UCSD-AML1 (cell line): ENCODE measurements at regions not wholly inside any gene's neighbourhood (a gene's known extent, or its start where the extent isn't known, plus 50 kb on each side); places are given as distances from the start of the nearest gene placed in this dataset.
A peak's percentile ranks its signal among the peaks of the same experiment; 100 is the strongest.

Source experiments
- DNase-seq: peaks from one replicate; lab custom pipeline; 2025; ENCODE audit not compliant: unreplicated experiment; lab: John Stamatoyannopoulos, UW

- DNase-seq = no peak
These were observed 1296.5 kb upstream of the SPRY2 start for GRCh38 chr13:81637457-81637856.

- no peak for DNase-seq
These were observed 1295.2 kb upstream of the SPRY2 start for GRCh38 chr13:81636120-81636519.

GRCh38 chr13:81615031-81615430 is 1274.1 kb upstream of the SPRY2 start:
- no peak for DNase-seq

- no peak for DNase-seq
These were observed 1269.7 kb upstream of the SPRY2 start for GRCh38 chr13:81610644-81611043.

GRCh38 chr13:81609335-81609734 is 1268.4 kb upstream of the SPRY2 start:
- DNase-seq = no peak

GRCh38 chr13:81606074-81606473 is 1265.1 kb upstream of the SPRY2 start:
- DNase-seq = no peak

- DNase-seq = no peak
These were observed 1261.3 kb upstream of the SPRY2 start for GRCh38 chr13:81602241-81602640.

- DNase-seq = no peak
These were observed 1256.2 kb upstream of the SPRY2 start for GRCh38 chr13:81597101-81597500.

- no peak for DNase-seq
These were observed 1255.4 kb upstream of the SPRY2 start for GRCh38 chr13:81596224-81596753.

- no peak for DNase-seq
These were observed 1250.7 kb upstream of the SPRY2 start for GRCh38 chr13:81591528-81592220.

GRCh38 chr13:81582381-81582780 is 1241.5 kb upstream of the SPRY2 start:
- no peak for DNase-seq

GRCh38 chr13:81577601-81578195 is 1236.8 kb upstream of the SPRY2 start:
- no peak for DNase-seq

- DNase-seq = no peak
These were observed 1227.9 kb upstream of the SPRY2 start for GRCh38 chr13:81568824-81569223.

GRCh38 chr13:81565849-81566248 is 1224.9 kb upstream of the SPRY2 start:
- no peak for DNase-seq

GRCh38 chr13:81563091-81563490 is 1222.2 kb upstream of the SPRY2 start:
- DNase-seq = no peak

GRCh38 chr13:81562598-81562997 is 1221.7 kb upstream of the SPRY2 start:
- DNase-seq = no peak

- DNase-seq = no peak
These were observed 1210.1 kb upstream of the SPRY2 start for GRCh38 chr13:81551036-81551435.

GRCh38 chr13:81546294-81546693 is 1205.4 kb upstream of the SPRY2 start:
- DNase-seq = peak; percentile 1

- no peak for DNase-seq
These were observed 1199.9 kb upstream of the SPRY2 start for GRCh38 chr13:81540777-81541176.

GRCh38 chr13:81539643-81540150 is 1198.8 kb upstream of the SPRY2 start:
- no peak for DNase-seq

- DNase-seq = no peak
These were observed 1158.0 kb upstream of the SPRY2 start for GRCh38 chr13:81498969-81499368.

GRCh38 chr13:81493144-81493543 is 1152.2 kb upstream of the SPRY2 start:
- DNase-seq = no peak
